GM20000 (cell line): ENCODE measurements at regions not wholly inside any gene's neighbourhood (a gene's known extent, or its start where the extent isn't known, plus 50 kb on each side); places are given as distances from the start of the nearest gene placed in this dataset.

Experiments used
- DNase-seq: peaks from one replicate; pipeline ENCODE4 v3.0.0; 2012; ENCODE audit warnings: low spot score
- CTCF ChIP-seq: IDR thresholded peaks from 2 replicates; pipeline ENCODE4 v1.5.1; 2012; ENCODE audit warnings: mild to moderate bottlenecking, control low read depth; ENCODE audit errors: extremely low read depth, missing control alignments

DNA sequence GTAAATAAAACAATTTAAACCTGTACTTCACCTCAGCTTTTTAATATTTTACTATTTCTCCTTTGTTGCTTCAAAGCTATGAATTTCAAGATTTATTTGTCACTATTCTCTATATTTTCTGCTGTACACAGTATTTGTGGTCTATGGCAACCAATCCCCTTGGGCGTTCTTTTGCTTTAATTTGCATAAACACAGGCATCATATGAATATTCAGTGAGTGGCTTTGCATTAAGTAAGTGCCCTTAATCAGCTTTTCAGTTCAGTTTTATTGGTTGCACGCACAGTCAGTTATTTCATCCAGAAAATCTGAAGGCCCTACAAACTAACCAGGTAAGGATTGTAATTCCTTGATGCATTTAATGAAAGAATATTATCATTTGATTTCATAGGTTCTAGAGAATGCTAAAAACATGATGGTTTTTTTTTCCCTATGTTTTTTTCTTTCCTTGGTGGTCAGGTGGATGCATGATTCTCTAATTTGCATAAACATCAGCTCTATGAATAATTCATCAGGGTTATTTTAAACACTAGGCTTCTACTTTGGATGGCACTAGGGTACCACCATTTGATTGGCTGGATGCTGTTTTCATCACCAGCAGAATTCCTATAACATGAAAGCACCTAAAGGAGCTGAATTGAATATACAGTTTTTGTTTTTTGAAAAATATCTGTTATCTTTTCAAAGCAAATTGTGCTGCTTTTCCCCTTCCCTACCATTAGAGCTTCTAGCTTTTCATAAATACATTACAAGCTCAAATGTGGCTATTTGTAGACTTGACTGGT is 249.2 kb upstream of the CCNH start:
- no peak for DNase-seq

GRCh38 chr5:87653242-87653641 is 240.5 kb upstream of the CCNH start:
- no peak for DNase-seq
- TF ChIP-seq CTCF = no peak

More for the DNA sequence above, 249.2 kb upstream of the CCNH start:
- no peak for TF ChIP-seq CTCF

DNA sequence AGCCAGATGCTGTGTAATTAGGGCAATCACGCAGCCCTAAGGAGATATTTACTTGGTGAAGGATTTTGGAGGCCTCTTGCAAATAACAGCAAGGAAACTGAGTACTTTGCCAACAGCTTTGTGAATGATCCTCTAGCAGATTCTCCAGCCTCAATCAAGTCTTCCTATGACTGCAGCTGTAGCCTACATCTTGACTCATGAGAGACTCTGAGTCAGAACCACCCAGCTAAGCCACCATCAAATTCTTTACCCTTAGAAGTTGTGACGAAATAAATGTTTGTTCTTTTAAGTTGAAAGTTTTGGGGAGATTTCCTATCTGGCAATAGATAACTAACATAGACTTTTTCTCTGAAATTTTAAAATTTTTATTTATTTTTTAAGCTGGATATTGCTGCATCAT is 237.6 kb upstream of the CCNH start:
- TF ChIP-seq CTCF = no peak
- DNase-seq = no peak

DNA sequence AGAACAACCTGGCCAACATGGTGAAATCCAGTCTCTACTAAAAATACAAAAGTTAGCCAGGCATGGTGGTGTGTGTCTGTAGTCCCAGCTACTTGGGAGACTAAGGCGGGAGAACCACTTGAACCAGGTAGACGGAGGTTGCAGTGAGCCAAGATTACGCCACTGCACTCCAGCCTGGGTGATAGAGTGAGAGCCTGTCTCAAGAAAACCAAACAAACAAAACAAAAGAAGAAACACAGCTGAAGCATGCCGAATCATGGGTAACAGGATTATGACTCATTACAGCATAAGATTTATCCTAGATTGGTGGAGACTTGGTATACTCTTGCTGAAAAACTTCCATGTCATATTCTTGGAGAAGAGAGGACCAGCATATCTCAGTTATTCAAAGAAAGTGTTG is 236.7 kb upstream of the CCNH start:
- no peak for DNase-seq
- TF ChIP-seq CTCF = no peak

DNA sequence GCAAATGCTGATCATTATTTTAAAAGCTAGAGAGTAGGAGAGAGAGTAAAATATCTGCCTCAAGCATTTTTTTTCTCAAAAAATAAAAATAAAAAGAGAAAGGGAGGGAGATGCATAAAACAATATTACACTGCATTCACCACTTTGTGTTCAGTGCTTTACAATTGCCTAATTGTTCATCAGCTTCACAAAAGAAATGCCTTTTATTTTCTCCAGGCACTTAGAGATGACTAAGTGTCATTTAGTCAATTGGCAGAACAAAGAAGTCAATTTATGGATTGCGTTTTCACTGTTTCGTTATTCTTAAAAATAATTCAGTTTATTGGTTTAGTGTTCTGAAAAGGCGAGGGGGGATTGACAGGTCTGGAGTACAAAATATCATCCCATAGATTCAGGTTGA is 232.5 kb upstream of the CCNH start:
- TF ChIP-seq CTCF = no peak
- no peak for DNase-seq

GRCh38 chr5:87640902-87641301 is 228.2 kb upstream of the CCNH start:
- TF ChIP-seq CTCF = no peak
- no peak for DNase-seq

GRCh38 chr5:87627363-87627762 is 214.6 kb upstream of the CCNH start:
- DNase-seq = no peak
- TF ChIP-seq CTCF = no peak
